Natural killer cell treated with Interleukin-12 subunit alpha and Interleukin-12 subunit beta and Interleukin-15 and Interleukin-18, amount 100 ng/mL, for 72 hours (primary cell): ENCODE measurements at regions not wholly inside any gene's neighbourhood (a gene's known extent, or its start where the extent isn't known, plus 50 kb on each side); places are given as distances from the start of the nearest gene placed in this dataset.

Experiments
- ATAC-seq, 2 donors: fragments of 150-1000 bp; cut with Tn5 transposase in 1 of 2; sonication (Bioruptor Pico), chemical (Tn5 transposase) in 1 of 2; 2 replicates each; pipeline ENCODE4 v1.10.0; 2021
- DNase-seq: peaks from one replicate; pipeline ENCODE4 v3.0.0; 2022; ENCODE audit warnings: low spot score
- H3K27ac Mint-ChIP-seq, 2 donors: 1 replicate in 1 of 2; 2 replicates in 1 of 2; pipeline ENCODE4 v1.8.0; 2022; ENCODE audit warnings: mixed read lengths in 2 of 2, mild to moderate bottlenecking in 1 of 2, moderate library complexity in 1 of 2
- H3K27me3 Mint-ChIP-seq, 2 donors: 1 replicate in 1 of 2; 2 replicates in 1 of 2; pipeline ENCODE4 v1.8.0; 2022; ENCODE audit warnings: mixed read lengths in 2 of 2
- H3K36me3 Mint-ChIP-seq: one replicate; pipeline ENCODE4 v1.8.0; 2022; ENCODE audit warnings: mixed read lengths
- H3K4me1 Mint-ChIP-seq, 2 donors: 1 replicate in 1 of 2; 2 replicates in 1 of 2; pipeline ENCODE4 v1.8.0; 2022; ENCODE audit warnings: low read depth in 2 of 2, mixed read lengths in 2 of 2, mild to moderate bottlenecking in 1 of 2
- H3K4me3 Mint-ChIP-seq: one replicate; pipeline ENCODE4 v1.8.0; 2022; ENCODE audit warnings: mixed read lengths
- H3K9me3 Mint-ChIP-seq: 2 replicates; pipeline ENCODE4 v1.8.0; 2022; ENCODE audit warnings: mixed read lengths

DNA sequence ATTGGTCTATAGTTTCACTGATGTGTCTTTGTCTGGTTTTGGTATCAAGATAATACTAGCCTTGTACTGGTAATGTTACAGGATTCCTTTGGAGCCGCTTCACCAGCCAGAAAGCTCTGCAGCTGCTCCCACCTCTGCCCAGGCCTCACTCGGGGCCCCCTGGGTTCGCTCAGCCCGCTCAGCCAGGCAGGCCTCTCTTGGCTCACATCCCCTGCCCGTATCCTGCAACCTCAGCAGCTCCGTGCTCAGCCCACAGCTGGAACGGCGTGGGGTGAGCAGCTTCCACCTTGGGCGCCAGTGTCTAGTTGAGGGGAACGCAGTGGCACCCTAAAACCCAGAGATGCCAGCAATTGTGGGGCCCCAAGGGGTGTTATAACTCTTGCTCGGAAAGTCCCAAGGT is 429.7 kb upstream of the ROBO2 start:
- no peaks in the 10 kb centered on the region for H3K4me1 Mint-ChIP-seq
- ATAC-seq (no peak), DNase-seq (no peak)
- H3K36me3 Mint-ChIP-seq, result no peaks in the 10 kb centered on the region
- H3K4me3 Mint-ChIP-seq, result no peak overlapping the region
- no peaks in the 10 kb centered on the region for H3K27me3 Mint-ChIP-seq
- no peak overlapping the region for H3K27ac Mint-ChIP-seq
- peaks cover 10% of the 10 kb centered on the region for H3K9me3 Mint-ChIP-seq

DNA sequence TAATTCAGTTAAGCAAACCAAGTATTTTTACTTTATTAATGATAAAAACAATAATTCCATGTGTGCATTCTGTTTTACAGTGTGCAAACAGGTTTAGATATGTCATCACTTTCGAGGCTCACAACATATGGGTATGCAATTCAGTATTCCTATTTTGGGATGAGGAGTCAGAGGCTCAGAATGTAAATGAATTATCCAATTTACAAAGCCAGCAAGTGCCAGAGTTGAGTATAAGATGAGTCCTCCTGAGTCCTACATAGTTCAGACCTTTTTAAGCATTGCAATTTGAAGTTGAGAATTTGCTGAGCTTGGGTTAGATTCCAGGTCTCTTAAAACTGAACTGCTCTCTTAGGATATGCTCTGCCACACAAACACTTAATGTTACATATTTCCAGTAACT is 424.2 kb upstream of the ROBO2 start:
- Mint-ChIP-seq H3K27ac (no peak overlapping the region), H3K9me3 (peaks cover 2% of the 10 kb centered on the region), H3K27me3 (no peaks in the 10 kb centered on the region), H3K36me3 (no peaks in the 10 kb centered on the region), H3K4me1 (no peaks in the 10 kb centered on the region), H3K4me3 (no peak overlapping the region)
- DNase-seq (no peak), ATAC-seq (no peak)

DNA sequence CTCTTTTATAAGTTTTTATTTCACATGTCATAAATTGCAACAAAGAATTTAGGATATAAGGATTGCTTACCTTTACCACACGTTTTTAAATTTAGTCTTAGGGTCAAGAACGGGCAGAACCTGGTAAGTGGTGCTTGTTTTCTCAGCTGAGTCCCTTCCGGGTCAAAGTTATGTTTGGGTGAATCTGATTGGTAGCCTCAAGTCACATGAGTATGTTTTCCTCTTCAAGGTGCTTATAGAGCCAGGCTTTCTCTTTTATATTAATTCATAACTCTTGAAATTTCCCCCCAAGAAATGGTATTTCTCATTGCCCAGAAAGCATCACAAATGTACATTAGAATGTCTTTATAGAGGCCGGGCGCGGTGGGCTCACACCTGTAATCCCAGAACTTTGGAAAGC is 415.7 kb upstream of the ROBO2 start:
- Mint-ChIP-seq H3K4me3 (no peak overlapping the region), H3K9me3 (peaks cover 22% of the 10 kb centered on the region), H3K27me3 (no peaks in the 10 kb centered on the region), H3K27ac (no peak overlapping the region), H3K4me1 (no peaks in the 10 kb centered on the region), H3K36me3 (peaks cover 16% of the 10 kb centered on the region)
- no peak for DNase-seq
- ATAC-seq, result no peak

DNA sequence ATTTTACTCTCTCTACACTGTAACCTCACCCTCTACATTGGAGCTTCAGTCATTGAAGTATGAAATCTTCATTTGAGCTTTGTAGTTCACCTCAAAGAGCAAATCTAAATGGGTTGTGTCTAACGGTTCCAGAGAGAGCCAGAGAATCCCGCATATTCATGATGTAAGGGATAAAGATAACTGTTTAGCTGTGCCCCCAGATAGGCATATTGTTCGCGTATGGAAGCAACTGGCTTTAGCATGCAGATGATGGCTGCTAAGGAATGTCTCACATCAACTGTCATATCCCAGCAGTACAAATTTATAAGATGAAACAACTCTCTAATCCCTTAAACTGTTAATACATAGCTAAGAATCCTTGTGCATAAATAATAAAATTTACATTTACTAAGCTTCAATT is 412.7 kb upstream of the ROBO2 start:
- Mint-ChIP-seq H3K36me3 (peaks cover 21% of the 10 kb centered on the region), H3K27ac (no peak overlapping the region), H3K4me1 (no peaks in the 10 kb centered on the region), H3K27me3 (no peaks in the 10 kb centered on the region), H3K4me3 (no peak overlapping the region), H3K9me3 (peaks cover 30% of the 10 kb centered on the region)
- ATAC-seq, result no peak
- DNase-seq, result no peak

DNA sequence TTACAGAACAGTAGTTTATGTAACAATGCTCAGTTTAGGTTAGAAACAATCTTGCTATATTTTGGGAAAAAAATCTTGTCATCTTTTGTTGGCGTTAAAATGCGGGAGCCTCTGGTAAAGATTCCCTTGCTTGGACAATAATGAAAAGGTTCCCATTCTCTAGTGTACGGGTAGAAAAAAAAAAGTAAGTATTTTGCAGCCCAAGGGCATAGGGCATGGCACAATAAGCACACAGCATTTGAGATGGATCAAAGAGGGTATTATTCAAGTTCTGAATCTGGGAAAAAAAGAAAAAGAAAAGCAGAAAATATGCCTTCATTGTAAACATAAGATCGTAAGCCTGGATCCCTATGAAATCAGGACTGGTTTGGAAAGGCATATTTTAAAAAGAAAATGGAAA is 408.6 kb upstream of the ROBO2 start:
- ATAC-seq, result no peak
- peaks cover 5% of the 10 kb centered on the region for H3K36me3 Mint-ChIP-seq
- no peak for DNase-seq
- H3K4me3 Mint-ChIP-seq, result no peak overlapping the region
- no peak overlapping the region for H3K27ac Mint-ChIP-seq
- no peaks in the 10 kb centered on the region for H3K4me1 Mint-ChIP-seq
- no peaks in the 10 kb centered on the region for H3K27me3 Mint-ChIP-seq
- H3K9me3 Mint-ChIP-seq, result peaks cover 18% of the 10 kb centered on the region

DNA sequence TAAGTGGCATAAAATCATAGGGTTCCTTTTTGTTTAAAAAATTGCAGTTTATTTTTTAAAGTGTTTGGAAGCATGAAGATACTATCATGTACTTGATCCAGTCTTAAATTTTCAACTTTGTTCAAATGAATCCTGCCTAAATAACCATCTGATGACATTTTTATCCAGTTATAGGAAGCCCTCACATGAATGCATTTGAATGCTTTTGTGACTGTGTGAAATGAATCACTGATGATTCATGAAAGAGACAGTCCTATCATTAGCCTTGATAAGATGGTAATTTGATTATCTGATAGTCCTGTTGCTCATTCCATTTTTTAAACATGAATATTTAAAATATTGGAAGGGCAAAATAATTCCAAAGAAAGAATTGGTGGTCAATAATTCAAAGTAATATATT is 401.9 kb upstream of the ROBO2 start:
- no peak overlapping the region for H3K4me3 Mint-ChIP-seq
- no peak for DNase-seq
- peaks cover 20% of the 10 kb centered on the region for H3K9me3 Mint-ChIP-seq
- no peaks in the 10 kb centered on the region for H3K27me3 Mint-ChIP-seq
- no peaks in the 10 kb centered on the region for H3K4me1 Mint-ChIP-seq
- ATAC-seq, result no peak
- H3K27ac Mint-ChIP-seq, result no peak overlapping the region
- H3K36me3 Mint-ChIP-seq, result no peaks in the 10 kb centered on the region

DNA sequence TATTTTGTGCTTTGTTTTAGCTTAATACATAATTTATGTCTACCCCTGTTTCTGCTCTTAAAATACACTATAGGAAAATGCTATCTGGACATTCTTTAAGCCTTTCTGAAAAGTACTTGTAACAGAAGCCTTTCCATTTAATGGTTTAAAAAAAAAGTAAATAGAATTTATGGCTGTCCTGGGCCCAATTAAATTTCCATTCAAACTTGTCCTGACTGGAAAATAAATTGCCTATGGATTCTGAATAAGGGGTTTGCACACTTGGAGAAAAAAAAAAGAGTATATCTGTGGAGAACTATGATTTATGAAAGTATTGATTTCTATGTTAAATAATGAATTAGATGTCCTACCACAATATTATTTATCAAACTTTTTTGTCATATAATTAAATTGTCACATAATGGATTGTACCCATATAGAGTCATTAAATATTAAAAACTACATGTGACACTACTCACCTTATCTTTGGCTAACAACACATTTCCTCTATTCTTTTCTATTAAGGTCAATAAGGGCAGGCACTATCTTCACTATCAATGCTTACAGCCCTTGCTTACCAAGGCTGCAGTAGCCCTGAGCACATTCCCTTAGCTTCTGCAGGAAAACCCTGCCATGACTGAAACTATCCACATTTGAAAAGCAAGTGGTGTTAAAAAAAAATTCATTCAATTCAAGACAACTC is 396.1 kb upstream of the ROBO2 start:
- no peaks in the 10 kb centered on the region for H3K27me3 Mint-ChIP-seq
- H3K4me3 Mint-ChIP-seq, result no peak overlapping the region
- no peak for ATAC-seq
- no peak overlapping the region for H3K27ac Mint-ChIP-seq
- no peaks in the 10 kb centered on the region for H3K36me3 Mint-ChIP-seq
- H3K4me1 Mint-ChIP-seq, result no peaks in the 10 kb centered on the region
- peaks cover 19% of the 10 kb centered on the region for H3K9me3 Mint-ChIP-seq
- DNase-seq, result no peak

DNA sequence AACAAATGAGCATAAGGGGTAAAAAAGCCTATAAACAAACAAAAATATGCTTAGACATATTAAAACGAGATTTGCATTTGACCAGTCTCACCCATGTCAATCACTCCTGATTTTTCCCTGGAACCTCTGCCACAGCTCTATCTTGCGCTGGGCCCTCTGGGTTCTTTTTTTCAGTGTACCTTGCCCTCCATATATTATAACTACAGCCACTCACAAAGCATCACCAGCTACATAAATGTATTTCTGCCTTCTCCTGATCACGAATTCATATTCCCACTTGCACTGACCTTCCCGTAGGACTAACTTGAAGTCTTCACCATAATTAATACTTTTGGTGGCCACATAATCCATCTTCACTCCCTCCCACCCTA is 395.6 kb upstream of the ROBO2 start:
- no peak overlapping the region for H3K4me3 Mint-ChIP-seq
- no peaks in the 10 kb centered on the region for H3K4me1 Mint-ChIP-seq
- ATAC-seq (no peak), DNase-seq (no peak)
- H3K27me3 Mint-ChIP-seq, result no peaks in the 10 kb centered on the region
- H3K27ac Mint-ChIP-seq, result no peak overlapping the region
- peaks cover 18% of the 10 kb centered on the region for H3K9me3 Mint-ChIP-seq
- H3K36me3 Mint-ChIP-seq, result no peaks in the 10 kb centered on the region

DNA sequence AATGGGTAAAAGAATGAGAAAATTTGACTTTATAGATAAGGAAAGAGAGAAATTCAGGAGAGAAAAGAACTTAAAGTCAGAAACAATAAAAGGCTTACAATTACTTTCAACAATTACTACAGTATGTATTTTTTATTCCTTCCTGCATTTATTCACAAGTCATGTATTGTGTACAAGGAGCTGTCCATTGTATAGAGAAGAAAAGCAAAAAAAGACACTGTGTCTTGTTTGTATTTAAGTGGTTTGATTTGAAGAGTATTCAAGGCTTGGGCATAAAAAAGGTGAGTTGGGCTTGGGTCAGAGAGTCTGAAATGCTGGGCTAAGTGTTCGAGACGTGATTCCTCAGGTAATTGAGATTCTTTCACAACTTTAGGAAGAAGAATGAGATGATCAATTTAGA is 394.2 kb upstream of the ROBO2 start:
- no peaks in the 10 kb centered on the region for H3K4me1 Mint-ChIP-seq
- peaks cover 16% of the 10 kb centered on the region for H3K9me3 Mint-ChIP-seq
- no peak for DNase-seq
- ATAC-seq, result no peak
- H3K27me3 Mint-ChIP-seq, result no peaks in the 10 kb centered on the region
- no peaks in the 10 kb centered on the region for H3K36me3 Mint-ChIP-seq
- no peak overlapping the region for H3K27ac Mint-ChIP-seq
- H3K4me3 Mint-ChIP-seq, result no peak overlapping the region

DNA sequence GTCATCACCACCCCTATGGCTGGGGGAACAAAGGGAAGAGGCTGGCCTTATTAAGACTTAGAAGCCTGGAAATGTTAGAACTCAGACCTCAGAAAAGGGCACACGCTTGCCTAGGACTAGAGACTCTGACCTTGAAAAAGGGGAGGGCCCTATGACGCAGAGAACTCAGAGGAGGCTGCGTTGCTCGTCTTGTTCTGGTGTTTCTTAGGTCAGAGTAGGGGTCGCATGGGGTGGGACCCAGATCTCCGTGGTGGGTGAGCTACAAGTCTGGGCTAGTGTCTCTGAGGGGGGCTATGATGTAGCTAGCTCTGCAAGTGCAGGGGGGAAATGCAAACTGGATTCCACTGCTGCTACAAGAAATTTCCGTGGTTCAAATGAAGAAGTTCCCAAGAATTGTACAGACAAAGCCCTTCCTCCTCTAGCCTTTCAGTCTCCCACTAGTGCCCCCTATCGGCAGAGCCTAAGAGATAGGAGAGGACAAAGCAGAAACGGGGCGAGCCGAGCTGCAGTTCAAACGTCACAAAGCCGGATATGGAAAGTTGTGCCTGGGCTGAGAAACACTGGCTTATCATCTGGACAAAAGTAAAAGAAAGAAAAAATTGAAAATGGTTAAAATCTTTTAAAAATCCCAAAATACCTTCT is 392.9 kb upstream of the ROBO2 start:
- no peak overlapping the region for H3K4me3 Mint-ChIP-seq

DNA sequence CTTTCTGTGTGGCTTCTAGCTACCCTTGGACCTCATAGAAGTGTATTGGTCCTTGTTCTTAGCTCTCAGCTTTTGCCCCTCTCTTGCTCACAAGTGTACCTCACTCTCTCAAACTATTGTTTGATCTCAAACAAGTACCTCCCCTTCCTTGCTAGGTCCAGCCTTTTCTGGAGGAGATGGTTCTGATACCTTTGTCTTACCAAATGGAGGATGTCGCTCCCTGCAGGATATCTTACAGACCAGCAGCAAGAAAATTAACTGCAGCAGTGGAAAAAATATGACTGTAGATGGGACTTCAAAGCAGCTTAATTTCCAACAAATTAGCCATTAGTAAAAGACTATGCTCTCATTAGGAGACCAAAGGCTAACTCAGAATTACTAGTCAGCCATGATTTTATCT is 388.1 kb upstream of the ROBO2 start:
- Mint-ChIP-seq H3K36me3 (no peaks in the 10 kb centered on the region), H3K27ac (no peak overlapping the region), H3K4me3 (no peak overlapping the region), H3K4me1 (no peaks in the 10 kb centered on the region), H3K9me3 (peaks cover 11% of the 10 kb centered on the region), H3K27me3 (no peaks in the 10 kb centered on the region)
- ATAC-seq (no peak), DNase-seq (no peak)

More for the DNA sequence above, 392.9 kb upstream of the ROBO2 start:
- H3K9me3 Mint-ChIP-seq, result peaks cover 17% of the 10 kb centered on the region
- H3K27me3 Mint-ChIP-seq, result no peaks in the 10 kb centered on the region
- no peaks in the 10 kb centered on the region for H3K36me3 Mint-ChIP-seq
- ATAC-seq (no peak), DNase-seq (no peak)
- no peaks in the 10 kb centered on the region for H3K4me1 Mint-ChIP-seq
- no peak overlapping the region for H3K27ac Mint-ChIP-seq

DNA sequence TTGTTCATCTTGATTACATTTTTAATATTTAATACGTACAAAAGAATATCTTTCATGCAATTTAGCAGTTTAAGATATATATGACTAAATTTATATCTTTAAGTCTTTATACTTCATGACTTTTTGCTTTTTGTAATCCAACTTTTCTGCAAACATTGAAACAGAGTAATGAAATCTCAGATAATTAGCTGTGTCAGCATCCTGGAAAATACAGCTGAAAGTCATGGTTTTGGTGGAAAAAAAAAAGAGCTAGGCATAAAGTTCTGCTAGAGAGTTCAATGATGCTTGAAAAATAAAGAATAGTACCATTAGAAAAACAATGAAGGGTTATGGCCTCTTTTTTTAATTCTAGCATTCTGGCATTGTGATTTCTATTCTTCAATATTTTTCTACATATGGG is 387.4 kb upstream of the ROBO2 start:
- no peaks in the 10 kb centered on the region for H3K4me1 Mint-ChIP-seq
- H3K27ac Mint-ChIP-seq, result no peak overlapping the region
- H3K27me3 Mint-ChIP-seq, result no peaks in the 10 kb centered on the region
- no peaks in the 10 kb centered on the region for H3K36me3 Mint-ChIP-seq
- ATAC-seq (no peak), DNase-seq (no peak)
- H3K4me3 Mint-ChIP-seq, result no peak overlapping the region
- H3K9me3 Mint-ChIP-seq, result peaks cover 11% of the 10 kb centered on the region

DNA sequence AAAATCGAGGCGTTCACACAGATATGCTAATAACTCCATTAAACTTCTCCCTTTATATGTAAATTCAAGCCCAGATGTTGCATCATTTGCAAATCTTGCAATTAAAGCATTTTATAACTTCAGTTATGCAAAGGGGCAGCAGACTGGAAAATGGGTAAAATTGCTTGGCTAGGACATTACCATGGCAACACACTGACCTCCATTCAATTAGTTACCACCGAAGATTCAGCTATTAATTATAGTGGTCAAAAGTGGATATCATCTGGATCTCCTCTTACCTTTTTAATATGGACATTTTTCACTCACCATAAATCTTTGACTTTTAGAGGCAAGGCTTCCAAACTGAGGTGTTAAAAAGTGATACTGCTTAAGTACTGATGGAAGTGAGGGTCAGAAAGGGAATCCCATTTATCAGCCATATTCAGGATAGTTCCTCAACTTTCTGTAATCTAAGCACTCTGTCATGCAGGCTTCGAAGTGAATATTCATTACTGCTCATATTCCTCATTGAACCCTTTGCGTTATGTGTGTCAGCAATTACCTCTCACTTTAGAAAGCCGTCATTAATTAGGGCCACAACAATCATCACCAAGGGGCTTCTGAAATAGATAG is 386.2 kb upstream of the ROBO2 start:
- H3K36me3 Mint-ChIP-seq, result no peaks in the 10 kb centered on the region
- no peak overlapping the region for H3K4me3 Mint-ChIP-seq
- DNase-seq (no peak), ATAC-seq (no peak)
- H3K9me3 Mint-ChIP-seq, result peaks cover 11% of the 10 kb centered on the region
- H3K4me1 Mint-ChIP-seq, result no peaks in the 10 kb centered on the region
- no peaks in the 10 kb centered on the region for H3K27me3 Mint-ChIP-seq
- H3K27ac Mint-ChIP-seq, result no peak overlapping the region

DNA sequence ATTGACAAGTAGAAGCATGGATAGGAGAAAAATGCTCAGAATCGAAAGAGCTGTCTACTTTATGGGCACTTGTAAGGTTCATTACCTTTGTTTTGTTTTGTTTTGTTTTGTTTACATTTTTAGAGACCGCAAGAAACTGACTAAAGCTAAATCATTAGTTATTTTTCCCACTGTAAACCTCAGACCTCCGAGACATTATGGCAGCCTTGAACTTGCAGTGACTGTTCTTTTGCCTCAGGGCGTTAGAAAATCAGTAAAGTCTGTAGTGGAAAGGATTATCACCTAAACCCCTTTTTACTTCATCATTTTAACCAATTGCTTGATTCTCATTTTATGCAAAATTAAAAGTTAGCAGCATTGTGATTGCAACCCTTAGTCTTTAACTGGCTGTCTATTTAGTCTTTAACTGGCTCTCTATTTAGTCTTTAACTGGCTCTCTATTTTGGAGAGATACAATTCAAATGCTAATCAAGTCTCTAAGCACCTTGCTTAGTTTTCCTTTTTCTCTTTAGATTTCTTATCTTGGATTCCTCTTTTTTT is 383.3 kb upstream of the ROBO2 start:
- no peaks in the 10 kb centered on the region for H3K27me3 Mint-ChIP-seq
- H3K9me3 Mint-ChIP-seq, result peaks cover 11% of the 10 kb centered on the region

More for the DNA sequence above, 383.3 kb upstream of the ROBO2 start:
- DNase-seq, result no peak
- Mint-ChIP-seq H3K36me3 (no peaks in the 10 kb centered on the region), H3K27ac (no peak overlapping the region), H3K4me3 (no peak overlapping the region), H3K4me1 (no peaks in the 10 kb centered on the region)
- ATAC-seq, result no peak
